MM.1S (cell line): ENCODE measurements at regions not wholly inside any gene's neighbourhood (a gene's known extent, or its start where the extent isn't known, plus 50 kb on each side); places are given as distances from the start of the nearest gene placed in this dataset.

ENCODE experiments used
- DNase-seq: peaks from one replicate; pipeline ENCODE4 v3.0.0-alpha.2; 2015
- H2AFZ ChIP-seq: fragments of 300-600 bp; sonication (generic); 2 replicates; pipeline ENCODE4 v1.6.0; 2016; ENCODE audit warnings: antibody characterized with exemption, low read length
- H3F3A ChIP-seq: fragments of 300-600 bp; sonication (generic); 2 replicates; pipeline ENCODE4 v1.6.1; 2016; ENCODE audit warnings: mild to moderate bottlenecking, antibody characterized with exemption, low read length, moderate library complexity, mixed read lengths; ENCODE audit not compliant: insufficient read depth
- H3K27ac ChIP-seq: fragments of 300-600 bp; sonication (generic); 2 replicates; pipeline ENCODE4 v1.5.1; 2016; ENCODE audit warnings: mild to moderate bottlenecking, low read length
- H3K27me3 ChIP-seq: fragments of 300-600 bp; sonication (generic); replicated peaks from 2 replicates; pipeline ENCODE4 v1.6.0; 2016; ENCODE audit warnings: low read length; ENCODE audit not compliant: insufficient read depth
- H3K36me3 ChIP-seq: fragments of 300-600 bp; sonication (generic); replicated peaks from 2 replicates; pipeline ENCODE4 v1.6.1; 2016; ENCODE audit warnings: mild to moderate bottlenecking, low read length, mixed read lengths; ENCODE audit not compliant: insufficient read depth
- H3K4me1 ChIP-seq: fragments of 300-600 bp; sonication (generic); 2 replicates; pipeline ENCODE4 v1.6.1; 2016; ENCODE audit warnings: low read length, mixed read lengths
- H3K4me2 ChIP-seq: fragments of 300-600 bp; sonication (generic); 2 replicates; pipeline ENCODE4 v1.6.0; 2016; ENCODE audit warnings: low read depth, low read length
- H3K4me3 ChIP-seq: fragments of 300-600 bp; sonication (generic); 2 replicates; pipeline ENCODE4 v1.5.1; 2016; ENCODE audit warnings: low read length, mixed read lengths
- H3K79me2 ChIP-seq: fragments of 300-600 bp; sonication (generic); 2 replicates; pipeline ENCODE4 v1.6.1; 2016; ENCODE audit warnings: mixed run types, low read length, mixed read lengths
- H3K9ac ChIP-seq: fragments of 300-600 bp; sonication (generic); 2 replicates; pipeline ENCODE4 v1.6.1; 2016; ENCODE audit warnings: low read length, mixed read lengths
- H3K9me2 ChIP-seq: fragments of 300-600 bp; sonication (generic); replicated peaks from 2 replicates; pipeline ENCODE4 v1.6.1; 2016; ENCODE audit warnings: mild to moderate bottlenecking, low read length, mixed read lengths; ENCODE audit not compliant: insufficient read depth
- H3K9me3 ChIP-seq: fragments of 300-600 bp; sonication (generic); replicated peaks from 2 replicates; pipeline ENCODE4 v1.6.1; 2016; ENCODE audit warnings: mild to moderate bottlenecking, low read length, mixed read lengths; ENCODE audit not compliant: insufficient read depth
- H4K20me1 ChIP-seq: fragments of 300-600 bp; sonication (generic); 2 replicates; pipeline ENCODE4 v1.6.1; 2016; ENCODE audit warnings: mild to moderate bottlenecking, low read length, moderate library complexity, mixed read lengths; ENCODE audit not compliant: insufficient read depth
- EZH2 ChIP-seq: fragments of 300-600 bp; sonication (generic); optimal IDR thresholded peaks from 2 replicates; pipeline ENCODE3; 2017; ENCODE audit warnings: low read depth, mild to moderate bottlenecking, antibody characterized with exemption, low read length, mixed read lengths
- EZH2phosphoT487 ChIP-seq: fragments of 300-600 bp; sonication (generic); IDR thresholded peaks from 2 replicates; pipeline ENCODE4 v1.6.1; 2018; ENCODE audit warnings: antibody characterized with exemption, low read length
- TF ChIP-seq, protein P1 (sequence below): fragments of 300-600 bp; sonication (generic); IDR thresholded peaks from 2 replicates; pipeline ENCODE4 v1.5.1; 2016; ENCODE audit warnings: antibody characterized with exemption, low read length, mixed read lengths

DNA sequence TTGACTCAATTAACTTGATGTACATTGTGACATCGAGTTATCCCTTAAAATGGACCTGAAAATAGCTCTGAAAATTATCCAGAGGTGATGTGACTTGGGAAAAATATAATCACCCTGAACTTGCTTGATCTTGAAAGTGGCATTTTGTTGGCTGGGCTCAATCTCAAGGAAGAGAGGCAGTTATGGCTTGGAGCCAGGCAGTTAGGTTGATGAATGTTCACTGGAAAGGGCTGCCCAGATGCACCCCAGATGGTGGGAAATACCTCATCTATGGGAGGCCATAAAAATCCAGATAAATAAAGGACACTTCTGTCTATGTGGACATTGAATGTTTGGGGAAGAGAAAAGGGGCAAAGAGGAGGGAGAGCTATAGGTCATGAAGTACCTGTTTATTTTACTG, 55.7 kb upstream of the OR5AN1 start:
- TF ChIP-seq EZH2 (no peak), EZH2phosphoT487 (no peak)
- TF ChIP-seq, protein P1, sequence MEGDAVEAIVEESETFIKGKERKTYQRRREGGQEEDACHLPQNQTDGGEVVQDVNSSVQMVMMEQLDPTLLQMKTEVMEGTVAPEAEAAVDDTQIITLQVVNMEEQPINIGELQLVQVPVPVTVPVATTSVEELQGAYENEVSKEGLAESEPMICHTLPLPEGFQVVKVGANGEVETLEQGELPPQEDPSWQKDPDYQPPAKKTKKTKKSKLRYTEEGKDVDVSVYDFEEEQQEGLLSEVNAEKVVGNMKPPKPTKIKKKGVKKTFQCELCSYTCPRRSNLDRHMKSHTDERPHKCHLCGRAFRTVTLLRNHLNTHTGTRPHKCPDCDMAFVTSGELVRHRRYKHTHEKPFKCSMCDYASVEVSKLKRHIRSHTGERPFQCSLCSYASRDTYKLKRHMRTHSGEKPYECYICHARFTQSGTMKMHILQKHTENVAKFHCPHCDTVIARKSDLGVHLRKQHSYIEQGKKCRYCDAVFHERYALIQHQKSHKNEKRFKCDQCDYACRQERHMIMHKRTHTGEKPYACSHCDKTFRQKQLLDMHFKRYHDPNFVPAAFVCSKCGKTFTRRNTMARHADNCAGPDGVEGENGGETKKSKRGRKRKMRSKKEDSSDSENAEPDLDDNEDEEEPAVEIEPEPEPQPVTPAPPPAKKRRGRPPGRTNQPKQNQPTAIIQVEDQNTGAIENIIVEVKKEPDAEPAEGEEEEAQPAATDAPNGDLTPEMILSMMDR: no peak
- DNase-seq: no peak
- no peaks in the 10 kb centered on the region for H3K4me1 ChIP-seq
- H2AFZ ChIP-seq: no peak overlapping the region
- no peak overlapping the region for H3K27ac ChIP-seq
- no peaks in the 10 kb centered on the region for H3K9me3 ChIP-seq
- no peak overlapping the region for H3K9ac ChIP-seq
- no peaks in the 10 kb centered on the region for H3K79me2 ChIP-seq
- no peak overlapping the region for H3K4me3 ChIP-seq
- H4K20me1 ChIP-seq: no peaks in the 10 kb centered on the region
- H3K27me3 ChIP-seq: no peaks in the 10 kb centered on the region
- H3K4me2 ChIP-seq: no peak overlapping the region
- no peaks in the 10 kb centered on the region for H3F3A ChIP-seq
- H3K36me3 ChIP-seq: no peaks in the 10 kb centered on the region
- no peaks in the 10 kb centered on the region for H3K9me2 ChIP-seq

DNA sequence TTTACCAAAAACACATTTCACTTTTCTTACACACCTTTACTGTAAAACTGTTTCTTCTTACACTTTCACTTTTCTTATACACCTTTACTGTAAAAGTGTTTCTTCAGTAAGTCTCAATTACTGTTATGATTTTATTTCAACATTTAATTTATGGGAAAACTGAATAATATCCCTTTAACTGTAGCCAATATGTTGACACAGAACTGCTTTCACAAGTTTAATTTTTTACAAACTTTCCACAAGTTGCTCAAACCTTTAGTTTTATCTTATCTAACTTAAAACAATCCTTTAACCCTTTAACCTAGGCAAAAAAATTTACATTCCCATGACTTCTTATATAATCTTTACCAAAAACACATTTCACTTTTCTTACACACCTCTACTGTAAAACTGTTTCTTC, 63.3 kb upstream of the OR5AN1 start:
- no peak overlapping the region for H3K4me3 ChIP-seq
- no peaks in the 10 kb centered on the region for H3K4me1 ChIP-seq
- no peaks in the 10 kb centered on the region for H3K9me2 ChIP-seq
- H4K20me1 ChIP-seq: no peaks in the 10 kb centered on the region
- no peaks in the 10 kb centered on the region for H3K9me3 ChIP-seq
- no peak overlapping the region for H3K4me2 ChIP-seq
- no peak for DNase-seq
- H3K27me3 ChIP-seq: no peaks in the 10 kb centered on the region
- no peak overlapping the region for H3K9ac ChIP-seq
- no peak overlapping the region for H3K27ac ChIP-seq
- no peaks in the 10 kb centered on the region for H3K79me2 ChIP-seq
- H2AFZ ChIP-seq: no peak overlapping the region
- no peaks in the 10 kb centered on the region for H3K36me3 ChIP-seq
- TF ChIP-seq, protein P1: no peak
- TF ChIP-seq EZH2 (no peak), EZH2phosphoT487 (no peak)
- H3F3A ChIP-seq: no peaks in the 10 kb centered on the region

DNA sequence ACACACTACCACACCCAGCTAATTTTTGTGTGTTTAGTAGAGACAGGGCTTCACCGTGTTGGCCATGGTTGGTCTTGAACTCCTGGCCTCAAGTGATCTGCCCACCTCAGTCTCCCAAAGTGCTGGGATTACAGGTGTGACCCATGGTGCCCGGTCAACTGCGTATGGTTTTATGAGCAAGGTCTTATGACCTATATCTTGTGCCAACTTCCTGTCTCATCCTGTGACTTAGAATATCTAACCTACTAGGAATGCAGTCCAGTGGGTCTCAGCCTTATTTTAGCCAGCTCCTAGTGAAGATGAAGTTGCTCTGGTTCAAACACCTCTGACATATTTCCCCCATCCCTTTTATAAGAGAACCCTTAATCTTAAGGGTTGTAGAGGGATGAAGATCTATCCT, 66.1 kb upstream of the OR5AN1 start:
- no peaks in the 10 kb centered on the region for H3K79me2 ChIP-seq
- no peaks in the 10 kb centered on the region for H3F3A ChIP-seq
- no peaks in the 10 kb centered on the region for H3K4me1 ChIP-seq
- DNase-seq: no peak
- TF ChIP-seq EZH2phosphoT487: no peak
- TF ChIP-seq, protein P1: no peak
- TF ChIP-seq EZH2: no peak
- no peaks in the 10 kb centered on the region for H3K9me3 ChIP-seq
- no peak overlapping the region for H3K4me2 ChIP-seq
- H3K36me3 ChIP-seq: no peaks in the 10 kb centered on the region
- no peaks in the 10 kb centered on the region for H3K9me2 ChIP-seq
- H2AFZ ChIP-seq: no peak overlapping the region
- no peaks in the 10 kb centered on the region for H3K27me3 ChIP-seq
- H3K9ac ChIP-seq: no peak overlapping the region
- no peak overlapping the region for H3K4me3 ChIP-seq
- H4K20me1 ChIP-seq: no peaks in the 10 kb centered on the region
- no peak overlapping the region for H3K27ac ChIP-seq
